Erythroblast (primary cell): ENCODE measurements at regions not wholly inside any gene's neighbourhood (a gene's known extent, or its start where the extent isn't known, plus 50 kb on each side); places are given as distances from the start of the nearest gene placed in this dataset.

ENCODE experiments used
- DNase-seq, 2 experiments: peaks; one replicate each; lab custom pipeline; 2025; lab: John Stamatoyannopoulos, UW
- GATA1 ChIP-seq: IDR thresholded peaks from 2 replicates; pipeline ENCODE4 v1.6.1; 2011; ENCODE audit warnings: low read depth, mild to moderate bottlenecking, control low read depth, low read length, moderate library complexity
- POLR2A ChIP-seq: IDR thresholded peaks from 2 replicates; pipeline ENCODE4 v1.6.1; 2011; ENCODE audit warnings: mild to moderate bottlenecking, low read length

GRCh38 chr2:19723021-19723420 is 178.8 kb downstream of the TTC32 start:
- no peak for DNase-seq
- TF ChIP-seq GATA1 (no peak), POLR2A (no peak)

DNA sequence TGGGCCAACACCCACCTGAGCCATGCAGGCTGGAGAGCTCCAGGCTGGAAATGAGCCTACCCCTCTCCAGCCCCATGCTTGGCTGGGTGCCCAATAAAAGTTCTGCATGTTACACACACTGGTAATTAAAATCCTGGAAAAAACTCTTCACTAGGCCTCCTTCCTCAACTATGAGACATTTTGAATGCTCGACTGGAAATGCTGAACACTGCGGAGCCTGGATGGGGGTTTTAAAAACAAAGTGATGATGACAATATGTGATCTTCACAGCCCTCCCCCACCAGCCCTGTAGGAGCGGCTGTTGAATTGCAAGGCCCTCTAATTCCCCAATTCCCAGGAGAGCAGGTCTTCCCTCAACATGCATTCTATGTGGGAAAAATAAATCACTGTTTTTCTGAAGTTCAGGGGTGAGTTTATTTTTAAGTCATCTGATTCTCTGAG is 179.2 kb downstream of the TTC32 start:
- no peak for DNase-seq
- TF ChIP-seq POLR2A (no peak), GATA1 (no peak)

GRCh38 chr2:19720306-19720705 is 181.5 kb downstream of the TTC32 start:
- TF ChIP-seq POLR2A: no peak
- no peak for TF ChIP-seq GATA1
- no peak for DNase-seq

- TF ChIP-seq GATA1: no peak
- TF ChIP-seq POLR2A: no peak
- DNase-seq: no peak
Measured at GRCh38 chr2:19719540-19719939, 182.2 kb downstream of the TTC32 start.

GRCh38 chr2:19717446-19717845 is 184.3 kb downstream of the TTC32 start:
- no peak for TF ChIP-seq POLR2A
- no peak for TF ChIP-seq GATA1
- DNase-seq: no peak

- TF ChIP-seq POLR2A (no peak), GATA1 (no peak)
- DNase-seq: no peak
Measured at GRCh38 chr2:19714926-19715325, 186.9 kb downstream of the TTC32 start.

DNA sequence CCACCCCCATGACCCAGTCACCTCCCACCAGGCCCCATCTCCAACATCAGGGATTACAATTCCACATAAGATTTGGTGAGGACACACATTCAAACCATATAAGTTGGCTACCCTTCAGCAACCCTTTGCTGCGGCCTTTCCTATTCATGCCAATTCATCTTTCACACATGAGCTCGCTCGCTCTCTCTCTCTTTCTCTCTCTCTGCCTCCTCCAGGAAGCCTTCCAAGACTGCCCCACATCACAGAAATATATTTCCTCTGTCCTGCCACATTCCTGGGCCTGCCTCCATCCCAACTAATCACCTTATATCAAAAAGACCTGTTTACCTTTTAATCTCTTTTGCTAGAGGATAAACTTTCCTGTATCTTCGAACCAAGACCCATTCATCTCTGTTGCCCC is 188.9 kb downstream of the TTC32 start:
- TF ChIP-seq POLR2A: no peak
- no peak for TF ChIP-seq GATA1
- no peak for DNase-seq

DNA sequence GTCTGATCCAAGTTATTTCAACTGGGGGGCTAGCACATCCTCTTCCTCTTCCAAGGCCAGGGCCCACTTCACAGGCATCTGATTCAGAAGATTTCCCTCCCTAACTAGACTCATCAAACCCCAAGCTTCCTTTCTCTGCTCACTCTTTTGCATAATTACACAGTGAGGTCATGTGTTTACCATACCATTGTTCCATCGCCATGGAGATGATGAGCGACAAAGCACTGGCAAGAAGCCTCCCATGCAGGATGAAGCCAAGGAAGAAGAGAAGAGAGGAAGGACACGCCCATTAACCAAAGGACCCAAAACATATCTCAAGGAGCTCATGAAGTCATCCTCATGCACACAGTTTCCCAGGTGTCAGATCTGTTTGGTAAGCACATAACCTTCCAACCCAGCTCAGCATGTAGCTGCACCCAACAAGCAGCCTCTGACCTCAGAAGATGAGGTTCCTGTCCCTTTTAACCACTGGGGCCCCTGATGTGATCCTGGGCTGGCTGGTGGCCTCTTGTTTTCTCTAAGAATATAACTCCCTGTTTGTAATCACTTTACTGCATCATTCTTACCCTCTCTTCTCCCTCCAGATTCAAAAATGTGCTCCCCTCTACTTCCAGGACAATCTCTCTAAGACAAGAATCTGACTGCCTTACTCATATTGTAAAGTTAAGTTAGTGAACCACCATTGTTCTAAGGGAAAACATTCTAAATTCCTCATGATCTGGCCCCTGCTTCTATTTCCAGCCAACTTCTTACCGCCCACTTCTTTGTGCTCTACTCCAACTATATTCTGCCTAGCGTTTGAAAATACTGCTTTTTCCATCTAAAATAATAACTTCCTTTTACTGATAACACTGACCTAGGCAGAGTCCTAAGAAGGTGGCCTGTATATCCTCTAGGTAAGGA is 190.1 kb downstream of the TTC32 start:
- peak in 1 of 2 experiments; percentile 5 for DNase-seq

GRCh38 chr2:19710230-19710629 is 191.6 kb downstream of the TTC32 start:
- DNase-seq: no peak
- no peak for TF ChIP-seq GATA1

More for the DNA sequence above, 190.1 kb downstream of the TTC32 start:
- TF ChIP-seq GATA1 (no peak), POLR2A (no peak)

- TF ChIP-seq POLR2A (no peak), GATA1 (no peak)
Measured at GRCh38 chr2:19709553-19709952, 192.2 kb downstream of the TTC32 start.

DNA sequence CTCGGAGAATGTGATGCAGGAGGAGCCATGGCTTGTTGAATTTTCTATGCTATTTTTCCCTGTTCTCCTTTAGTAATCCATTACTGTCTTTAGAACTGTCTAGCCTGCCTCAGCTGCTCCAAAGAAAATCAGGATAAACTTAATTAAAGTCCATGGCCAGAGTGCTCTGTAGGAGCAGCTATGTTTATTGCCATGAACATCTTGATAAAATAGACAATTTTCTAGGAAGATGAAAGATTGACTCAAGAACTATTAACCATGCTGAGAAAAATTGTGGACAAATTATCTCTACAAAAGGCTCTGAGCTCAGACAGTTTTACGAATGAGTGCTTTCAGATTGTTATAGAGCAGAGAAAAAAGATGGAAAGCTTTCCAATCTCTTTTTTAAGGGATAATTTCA is 193.0 kb downstream of the TTC32 start:
- DNase-seq: no peak
- no peak for TF ChIP-seq POLR2A
- TF ChIP-seq GATA1: no peak

More at GRCh38 chr2:19709553-19709952, 192.2 kb downstream of the TTC32 start:
- no peak for DNase-seq

- DNase-seq: no peak
- TF ChIP-seq POLR2A (no peak), GATA1 (no peak)
Measured at GRCh38 chr2:19706332-19706731, 195.5 kb downstream of the TTC32 start.

DNA sequence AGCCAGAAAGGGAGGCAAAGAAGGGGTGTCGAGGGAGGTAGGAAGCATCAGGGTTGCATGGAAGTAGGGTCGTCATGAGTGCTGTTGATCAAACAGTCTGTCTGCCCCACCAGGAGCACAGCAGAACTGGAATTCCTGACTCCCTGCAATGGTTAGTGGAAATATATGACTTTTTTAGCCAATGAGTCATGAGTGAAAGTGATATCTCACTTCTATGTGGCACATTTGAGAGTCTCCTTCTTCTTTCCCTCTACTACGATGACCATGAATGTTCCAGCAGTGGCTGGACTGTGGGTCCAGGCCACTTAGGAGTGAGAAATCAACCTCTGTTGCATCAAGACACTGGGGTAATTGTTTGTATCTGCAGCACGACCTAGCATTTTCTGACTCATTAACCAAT is 199.5 kb downstream of the TTC32 start:
- TF ChIP-seq GATA1 (no peak), POLR2A (no peak)
- DNase-seq: no peak

- no peak for DNase-seq
- TF ChIP-seq POLR2A: no peak
Measured at GRCh38 chr2:19700861-19701585, 200.8 kb downstream of the TTC32 start.

DNA sequence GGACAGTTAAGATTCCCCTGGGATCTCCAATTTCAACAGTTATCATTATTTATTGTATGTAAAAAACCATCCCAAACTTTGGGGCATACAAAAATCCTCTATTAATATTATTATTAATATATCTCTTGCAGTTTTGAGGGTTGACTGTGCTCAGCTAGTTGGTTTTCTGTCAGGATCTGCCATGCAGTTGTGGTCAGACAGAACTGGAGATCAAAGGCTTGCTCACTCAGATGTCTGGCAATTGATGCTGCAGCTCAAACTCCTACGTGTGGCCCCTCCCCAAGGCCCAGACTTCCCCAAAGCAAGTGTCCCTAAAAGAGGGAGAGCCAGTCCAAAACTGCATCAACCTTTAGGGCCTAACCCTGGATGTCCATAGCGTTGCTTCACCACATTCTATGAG is 204.7 kb downstream of the TTC32 start:
- DNase-seq: no peak
- TF ChIP-seq POLR2A: no peak
- TF ChIP-seq GATA1: no peak
